Adrenal gland (tissue), 9 donors: ENCODE measurements at regions not wholly inside any gene's neighbourhood (a gene's known extent, or its start where the extent isn't known, plus 50 kb on each side); places are given as distances from the start of the nearest gene placed in this dataset.

Experiments used
- DNase-seq, 7 donors: peaks; one replicate each; pipeline ENCODE4 v3.0.0-alpha.2; 2019 to 2020
- H3K27ac ChIP-seq, 5 donors: fragments of 200-600 bp; sonication (generic) in 4 of 5; 1 replicate in 3 of 5; 2 replicates in 2 of 5; pipeline versions ENCODE4 v1.5.1 to v1.8.0; 2016 to 2020; ENCODE audit warnings: mild to moderate bottlenecking in 1 of 5
- H3K27me3 ChIP-seq: fragments of 200-600 bp; 2 replicates; pipeline ENCODE4 v1.8.0; 2021
- H3K36me3 ChIP-seq, 2 donors: fragments of 200-600 bp; replicated peaks in 1 of 2; 1 replicate in 1 of 2; 2 replicates in 1 of 2; pipeline versions ENCODE4 v1.5.1 to v1.8.0; 2018 to 2022
- H3K4me1 ChIP-seq, 2 donors: fragments of 200-600 bp; replicated peaks in 1 of 2; 1 replicate in 1 of 2; 2 replicates in 1 of 2; pipeline versions ENCODE4 v1.5.1 to v1.8.0; 2018 to 2021
- H3K4me3 ChIP-seq, 4 donors: fragments of 200-600 bp; sonication (generic) in 3 of 4; one replicate each; pipeline ENCODE4 v1.5.1; 2016 to 2018
- H3K9me3 ChIP-seq, 3 donors: fragments of 200-600 bp; sonication (generic) in 1 of 3; replicated peaks in 1 of 3; 1 replicate in 2 of 3; 2 replicates in 1 of 3; pipeline versions ENCODE4 v1.5.1 to v1.8.0; 2016 to 2021
- POLR2A ChIP-seq, 2 donors: fragments of 450-650 bp; IDR thresholded peaks; one replicate each; pipeline ENCODE4 v1.6.1; 2017; ENCODE audit warnings: antibody characterized with exemption in 2 of 2, mild to moderate bottlenecking in 2 of 2, moderate library complexity in 1 of 2
- WGBS, 4 donors: extraction: QIAGEN DNeasy Blood & Tissue Kit in 2 of 4; methylation state at CpG; one replicate each; pipeline versions ENCODE4 v1.1.5 to v1.1.7; 2013 to 2017; 5-methylcytosine and 5-hydroxymethylcytosine counted together
- intact Hi-C, 2 donors: fragments of 100-400 bp; cut with DNase I; formaldehyde crosslinking; loops; one replicate each; pipeline versions ENCODE4 v1.14.1 to v1.15.0; 2022 to 2023
- TF ChIP-seq, protein P1 (sequence below), 6 experiments: fragments of 450-650 bp in 4 of 6; fragments of 200-600 bp in 2 of 6; sonication (generic) in 1 of 6; IDR thresholded peaks; 1 replicate in 5 of 6; 2 replicates in 1 of 6; pipeline versions ENCODE4 v1.5.1 to v1.8.0; 2016 to 2021; ENCODE audit warnings: antibody characterized with exemption in 6 of 6, mild to moderate bottlenecking in 2 of 6, moderate library complexity in 1 of 6
- donor health status: healthy with polysubstance abuse.
- donor health status: Bipolar disorder and iron deficiency.
- donor health status: DM: yes; HTN: yes; CAD: no.
- donor health status: DM: no; HTN: no; CAD: no.
- donor health status: DM: no; HTN: no; CAD: no.

DNA sequence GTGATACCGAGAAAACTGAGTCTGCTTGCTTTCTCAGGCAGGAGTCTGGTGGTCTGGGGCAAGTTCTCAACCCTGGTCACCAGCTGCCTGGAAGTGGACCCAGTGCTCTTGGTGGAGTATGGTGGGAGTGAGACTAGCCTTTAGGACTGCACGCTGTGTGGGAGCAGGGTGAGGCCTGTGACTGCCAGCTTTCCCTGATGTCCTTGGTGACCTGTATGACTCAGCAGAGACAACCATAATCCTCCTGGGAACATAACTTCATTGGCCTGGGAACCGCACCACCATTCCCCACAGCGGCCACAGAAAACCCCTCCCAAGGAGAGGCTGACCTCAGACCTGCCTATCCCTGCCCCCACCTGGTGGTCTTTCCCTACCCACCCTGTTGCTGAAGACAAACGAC, 139.5 kb upstream of the CHRM2 start:
- WGBS, 4 donors, result 63 to 83% (median 69%) methylated on average over 5 of the region's 5 CpGs
- intact Hi-C loops, result no loop called here
- Histone ChIP-seq H3K27ac (no peak overlapping the region), H3K4me1 (no peaks in the 10 kb centered on the region), H3K4me3 (no peak overlapping the region), H3K27me3 (no peaks in the 10 kb centered on the region), H3K36me3 (no peaks in the 10 kb centered on the region), H3K9me3 (no peaks in the 10 kb centered on the region)
- DNase-seq, result no peak
- TF ChIP-seq, protein P1, sequence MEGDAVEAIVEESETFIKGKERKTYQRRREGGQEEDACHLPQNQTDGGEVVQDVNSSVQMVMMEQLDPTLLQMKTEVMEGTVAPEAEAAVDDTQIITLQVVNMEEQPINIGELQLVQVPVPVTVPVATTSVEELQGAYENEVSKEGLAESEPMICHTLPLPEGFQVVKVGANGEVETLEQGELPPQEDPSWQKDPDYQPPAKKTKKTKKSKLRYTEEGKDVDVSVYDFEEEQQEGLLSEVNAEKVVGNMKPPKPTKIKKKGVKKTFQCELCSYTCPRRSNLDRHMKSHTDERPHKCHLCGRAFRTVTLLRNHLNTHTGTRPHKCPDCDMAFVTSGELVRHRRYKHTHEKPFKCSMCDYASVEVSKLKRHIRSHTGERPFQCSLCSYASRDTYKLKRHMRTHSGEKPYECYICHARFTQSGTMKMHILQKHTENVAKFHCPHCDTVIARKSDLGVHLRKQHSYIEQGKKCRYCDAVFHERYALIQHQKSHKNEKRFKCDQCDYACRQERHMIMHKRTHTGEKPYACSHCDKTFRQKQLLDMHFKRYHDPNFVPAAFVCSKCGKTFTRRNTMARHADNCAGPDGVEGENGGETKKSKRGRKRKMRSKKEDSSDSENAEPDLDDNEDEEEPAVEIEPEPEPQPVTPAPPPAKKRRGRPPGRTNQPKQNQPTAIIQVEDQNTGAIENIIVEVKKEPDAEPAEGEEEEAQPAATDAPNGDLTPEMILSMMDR (IDR thresholded peaks at IDR 0.05), result no peak
- TF ChIP-seq POLR2A (IDR thresholded peaks at IDR 0.05), result no peak

DNA sequence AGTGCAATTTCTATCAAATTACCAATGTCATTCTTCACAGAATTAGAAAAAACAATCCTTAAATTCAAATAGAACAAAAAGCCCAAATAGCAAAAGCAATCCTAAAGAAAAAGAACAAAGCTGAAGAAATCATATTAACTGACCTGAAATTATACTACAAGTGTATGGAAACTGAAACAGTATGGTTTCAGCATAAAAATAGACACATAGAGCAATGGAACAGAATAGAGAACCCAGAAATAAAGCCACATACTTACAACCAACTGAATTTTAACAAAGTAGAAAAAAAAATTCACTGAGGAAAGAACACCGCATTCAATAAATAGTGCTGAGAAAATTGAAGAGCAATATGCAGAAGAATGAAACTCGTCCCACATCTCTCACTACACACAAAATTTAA, 142.0 kb upstream of the CHRM2 start:
- Histone ChIP-seq H3K27me3 (no peaks in the 10 kb centered on the region), H3K4me1 (no peaks in the 10 kb centered on the region), H3K4me3 (no peak overlapping the region), H3K9me3 (no peaks in the 10 kb centered on the region), H3K27ac (no peak overlapping the region), H3K36me3 (no peaks in the 10 kb centered on the region)
- intact Hi-C loops, result no loop called here
- no peak for DNase-seq
- TF ChIP-seq, protein P1 (IDR thresholded peaks at IDR 0.05), result no peak
- no peak for TF ChIP-seq POLR2A (IDR thresholded peaks at IDR 0.05)
- 67 to 81% (median 76%) methylated on average over 2 of the region's 2 CpGs for WGBS, 4 donors

- WGBS, 4 donors, result 68 to 71% (median 70%) methylated on average over 6 of the region's 6 CpGs
- H3K4me3 ChIP-seq, result no peak overlapping the region
- intact Hi-C loops, result no loop called here
- no peaks in the 10 kb centered on the region for H3K36me3 ChIP-seq
- no peak for DNase-seq
- H3K4me1 ChIP-seq, result no peaks in the 10 kb centered on the region
- no peaks in the 10 kb centered on the region for H3K27me3 ChIP-seq
- H3K9me3 ChIP-seq, result no peaks in the 10 kb centered on the region
- H3K27ac ChIP-seq, result no peak overlapping the region
- TF ChIP-seq POLR2A (IDR thresholded peaks at IDR 0.05), result no peak
- TF ChIP-seq, protein P1 (IDR thresholded peaks at IDR 0.05), result no peak
Measured at GRCh38 chr7:136717910-136718557, 150.4 kb upstream of the CHRM2 start.

- Histone ChIP-seq H3K4me3 (no peak overlapping the region), H3K9me3 (no peaks in the 10 kb centered on the region), H3K36me3 (no peaks in the 10 kb centered on the region), H3K27ac (no peak overlapping the region), H3K4me1 (no peaks in the 10 kb centered on the region), H3K27me3 (no peaks in the 10 kb centered on the region)
- no peak for TF ChIP-seq POLR2A (IDR thresholded peaks at IDR 0.05)
- TF ChIP-seq, protein P1 (IDR thresholded peaks at IDR 0.05), result no peak
- intact Hi-C loops, result no loop called here
- no peak for DNase-seq
- WGBS, 4 donors, result 85 to 94% (median 87%) methylated on average over 3 of the region's 3 CpGs
Measured at GRCh38 chr7:136714062-136714461, 154.4 kb upstream of the CHRM2 start.
